ENCODE measurements at regions not wholly inside any gene's neighbourhood (a gene's known extent, or its start where the extent isn't known, plus 50 kb on each side); places are given as distances from the start of the nearest gene placed in this dataset.
"Not testable (repeated sequence)": the region's sequence is repeated elsewhere in the genome, so short reads cannot be mapped to it uniquely, and the experiment has no call there.

DNA sequence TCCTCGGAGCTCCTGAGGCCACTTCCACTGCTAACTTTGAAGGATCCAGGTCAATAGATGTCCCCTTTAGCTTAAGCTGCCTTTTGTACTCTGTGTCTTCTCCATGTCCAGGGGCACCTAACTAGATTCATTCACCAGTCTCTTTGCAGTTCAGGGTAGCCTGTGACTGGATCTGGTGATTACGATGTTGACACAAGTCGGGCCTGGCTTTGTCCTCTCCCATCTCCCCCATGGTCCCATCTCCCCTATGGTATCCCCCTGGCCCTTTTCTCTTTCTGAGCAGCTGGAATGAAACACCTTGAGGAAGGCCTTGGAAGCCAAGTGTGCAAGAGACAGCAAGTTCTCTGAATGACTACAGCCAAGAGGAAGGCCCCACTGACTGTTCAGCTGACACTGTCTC, 417.9 kb upstream of the SMIM21 start:
- H3K36me3 Mint-ChIP-seq (ENCODE audit: insufficient read depth, unreplicated experiment): no peaks in the 10 kb centered on the region
- ChIA-PET CTCF (no interaction called here), POLR2A (no interaction called here)
- H3K27ac Mint-ChIP-seq (ENCODE audit: low read depth, unreplicated experiment): no peak overlapping the region
- DNase-seq (ENCODE audit: unreplicated experiment): no peak
- TF ChIP-seq CTCF (IDR thresholded peaks at IDR 0.05; ENCODE audit: unreplicated experiment): no peak
- H3K4me3 Mint-ChIP-seq (ENCODE audit: unreplicated experiment): no peak overlapping the region
- BruUV-seq (replicated peaks): no TSS peak
- H3K9me3 Mint-ChIP-seq (ENCODE audit: unreplicated experiment): no peaks in the 10 kb centered on the region
- no peaks in the 10 kb centered on the region for H3K4me1 Mint-ChIP-seq (ENCODE audit: insufficient read depth, unreplicated experiment)
- no peaks in the 10 kb centered on the region for H3K27me3 Mint-ChIP-seq (ENCODE audit: insufficient read depth, unreplicated experiment)
- intact Hi-C loops (cut with micrococcal nuclease): no loop called here

DNA sequence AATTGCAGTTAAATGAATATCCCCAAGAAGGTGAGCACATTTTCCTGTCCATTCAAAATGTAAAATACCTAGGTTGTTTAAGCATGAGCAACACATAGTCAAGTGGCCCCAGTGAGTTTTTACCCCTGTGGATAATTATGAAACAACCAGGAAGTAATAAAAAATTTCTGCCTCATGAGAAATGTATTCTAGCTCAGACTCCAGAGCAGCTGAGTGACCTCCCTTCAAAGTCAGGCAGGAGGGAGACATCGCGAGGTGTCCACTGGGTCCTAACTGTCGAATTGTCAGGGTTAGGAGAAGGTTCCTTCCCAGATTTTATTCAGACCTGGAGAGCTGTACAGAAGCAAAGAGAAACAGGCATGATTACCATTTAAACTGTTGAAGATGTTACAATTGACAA, 416.6 kb upstream of the SMIM21 start:
- BruUV-seq (replicated peaks): no TSS peak
- H3K4me1 Mint-ChIP-seq (ENCODE audit: insufficient read depth, unreplicated experiment): no peaks in the 10 kb centered on the region
- no peak for TF ChIP-seq CTCF (IDR thresholded peaks at IDR 0.05; ENCODE audit: unreplicated experiment)
- no peaks in the 10 kb centered on the region for H3K36me3 Mint-ChIP-seq (ENCODE audit: insufficient read depth, unreplicated experiment)
- ChIA-PET CTCF (no interaction called here), POLR2A (no interaction called here)
- H3K27me3 Mint-ChIP-seq (ENCODE audit: insufficient read depth, unreplicated experiment): no peaks in the 10 kb centered on the region
- no peak overlapping the region for H3K4me3 Mint-ChIP-seq (ENCODE audit: unreplicated experiment)
- DNase-seq (ENCODE audit: unreplicated experiment): no peak
- H3K9me3 Mint-ChIP-seq (ENCODE audit: unreplicated experiment): no peaks in the 10 kb centered on the region
- intact Hi-C loops (cut with micrococcal nuclease): no loop called here
- no peak overlapping the region for H3K27ac Mint-ChIP-seq (ENCODE audit: low read depth, unreplicated experiment)

DNA sequence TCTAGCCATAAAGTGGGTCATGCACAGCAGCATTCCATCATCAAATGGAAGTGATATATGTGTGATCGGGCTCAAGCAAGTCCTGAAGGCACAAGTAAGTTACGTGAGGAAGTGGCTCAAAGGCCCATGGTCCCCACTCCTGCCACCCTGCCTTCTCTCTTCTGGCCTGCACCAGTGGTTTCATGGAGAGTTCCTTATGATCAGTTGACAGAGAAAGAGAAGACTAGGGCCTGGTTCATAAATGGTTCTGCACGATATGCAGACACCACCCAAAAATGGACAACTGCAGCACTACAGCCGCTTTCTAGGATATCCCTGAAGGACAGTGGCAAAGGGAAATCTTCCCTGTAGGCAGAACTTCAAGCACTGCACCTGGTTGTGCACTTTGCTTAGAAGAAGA, 412.6 kb upstream of the SMIM21 start:
- ChIA-PET CTCF (no interaction called here), POLR2A (no interaction called here)
- no peaks in the 10 kb centered on the region for H3K36me3 Mint-ChIP-seq (ENCODE audit: insufficient read depth, unreplicated experiment)
- intact Hi-C loops (cut with micrococcal nuclease): no loop called here
- BruUV-seq (replicated peaks): no TSS peak
- no peaks in the 10 kb centered on the region for H3K4me1 Mint-ChIP-seq (ENCODE audit: insufficient read depth, unreplicated experiment)
- no peak overlapping the region for H3K4me3 Mint-ChIP-seq (ENCODE audit: unreplicated experiment)
- H3K27ac Mint-ChIP-seq (ENCODE audit: low read depth, unreplicated experiment): no peak overlapping the region
- H3K27me3 Mint-ChIP-seq (ENCODE audit: insufficient read depth, unreplicated experiment): no peaks in the 10 kb centered on the region
- no peak for DNase-seq (ENCODE audit: unreplicated experiment)
- TF ChIP-seq CTCF (IDR thresholded peaks at IDR 0.05; ENCODE audit: unreplicated experiment): no peak
- H3K9me3 Mint-ChIP-seq (ENCODE audit: unreplicated experiment): no peaks in the 10 kb centered on the region

- H3K36me3 Mint-ChIP-seq (ENCODE audit: insufficient read depth, unreplicated experiment); CTCF ChIA-PET; H3K4me3 Mint-ChIP-seq (ENCODE audit: unreplicated experiment); H3K27me3 Mint-ChIP-seq (ENCODE audit: insufficient read depth, unreplicated experiment); intact Hi-C loops (cut with micrococcal nuclease); H3K27ac Mint-ChIP-seq (ENCODE audit: low read depth, unreplicated experiment); H3K4me1 Mint-ChIP-seq (ENCODE audit: insufficient read depth, unreplicated experiment); H3K9me3 Mint-ChIP-seq (ENCODE audit: unreplicated experiment); BruUV-seq (replicated peaks); POLR2A ChIA-PET: not testable (repeated sequence)
- DNase-seq (ENCODE audit: unreplicated experiment): peak; percentile 42
These were observed 412.2 kb upstream of the SMIM21 start for GRCh38 chr18:75839686-75840085.

DNA sequence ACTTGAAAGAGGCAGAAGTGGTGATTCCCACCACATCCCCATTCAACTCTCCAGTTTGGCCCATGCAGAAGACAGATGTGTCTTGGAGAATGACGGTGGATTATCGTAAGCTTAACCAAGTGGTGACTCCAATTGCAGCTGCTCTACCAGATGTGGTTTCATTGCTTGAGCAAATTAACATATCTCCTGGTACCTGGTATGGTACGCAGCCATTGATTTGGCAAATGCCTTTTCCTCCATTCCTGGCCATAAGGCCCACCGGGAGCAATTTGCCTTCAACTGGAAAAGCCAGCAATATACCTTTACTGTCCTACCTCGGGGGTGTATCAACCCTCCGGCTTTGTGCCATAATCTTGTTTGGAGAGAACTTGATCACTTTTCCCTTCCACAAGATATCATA, 411.5 kb upstream of the SMIM21 start:
- no TSS peak for BruUV-seq (replicated peaks)
- no peak overlapping the region for H3K4me3 Mint-ChIP-seq (ENCODE audit: unreplicated experiment)
- no peaks in the 10 kb centered on the region for H3K9me3 Mint-ChIP-seq (ENCODE audit: unreplicated experiment)
- H3K27ac Mint-ChIP-seq (ENCODE audit: low read depth, unreplicated experiment): no peak overlapping the region
- H3K4me1 Mint-ChIP-seq (ENCODE audit: insufficient read depth, unreplicated experiment): no peaks in the 10 kb centered on the region
- no peaks in the 10 kb centered on the region for H3K27me3 Mint-ChIP-seq (ENCODE audit: insufficient read depth, unreplicated experiment)
- TF ChIP-seq CTCF (IDR thresholded peaks at IDR 0.05; ENCODE audit: unreplicated experiment): no peak
- DNase-seq (ENCODE audit: unreplicated experiment): no peak
- ChIA-PET CTCF (no interaction called here), POLR2A (no interaction called here)
- H3K36me3 Mint-ChIP-seq (ENCODE audit: insufficient read depth, unreplicated experiment): no peaks in the 10 kb centered on the region
- intact Hi-C loops (cut with micrococcal nuclease): no loop called here

Data from MCF 10A (cell line).